NCI-H1092 treated with DMSO at 0.1 percent for 48 hours (cell line): ENCODE measurements at regions not wholly inside any gene's neighbourhood (a gene's known extent, or its start where the extent isn't known, plus 50 kb on each side); places are given as distances from the start of the nearest gene placed in this dataset.
A peak's percentile ranks its signal among the peaks of the same experiment; 100 is the strongest.
"Not testable (repeated sequence)": the region's sequence is repeated elsewhere in the genome, so short reads cannot be mapped to it uniquely, and the experiment has no call there.

Experiments
- DNase-seq: peaks from one replicate; lab custom pipeline; 2025; lab: John Stamatoyannopoulos, UW

DNA sequence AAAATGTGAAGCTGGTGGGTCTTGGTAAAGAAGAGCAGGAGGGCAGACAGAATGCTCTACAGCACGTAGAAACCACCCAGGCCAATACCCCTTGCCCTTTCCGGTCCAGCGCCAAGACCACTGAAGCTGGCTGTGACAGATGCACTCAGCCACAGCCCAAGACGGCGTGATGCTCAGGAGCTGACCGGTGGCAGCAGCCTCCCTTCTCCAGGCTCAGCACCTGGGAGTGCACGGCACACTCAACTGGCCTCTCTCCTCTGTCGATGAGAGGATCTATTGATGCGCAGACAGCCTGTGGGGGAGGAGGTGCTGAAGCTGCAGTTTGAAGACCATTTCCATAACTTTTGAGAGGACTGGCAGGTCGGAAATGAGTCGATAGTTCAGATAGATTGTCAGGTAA is 141.0 kb upstream of the MYT1L start:
- no peak for DNase-seq

GRCh38 chr2:2466534-2466933 is 135.5 kb upstream of the MYT1L start:
- DNase-seq, result no peak

- DNase-seq, result peak; percentile 14
These were observed 133.6 kb upstream of the MYT1L start for GRCh38 chr2:2464643-2465042.

DNA sequence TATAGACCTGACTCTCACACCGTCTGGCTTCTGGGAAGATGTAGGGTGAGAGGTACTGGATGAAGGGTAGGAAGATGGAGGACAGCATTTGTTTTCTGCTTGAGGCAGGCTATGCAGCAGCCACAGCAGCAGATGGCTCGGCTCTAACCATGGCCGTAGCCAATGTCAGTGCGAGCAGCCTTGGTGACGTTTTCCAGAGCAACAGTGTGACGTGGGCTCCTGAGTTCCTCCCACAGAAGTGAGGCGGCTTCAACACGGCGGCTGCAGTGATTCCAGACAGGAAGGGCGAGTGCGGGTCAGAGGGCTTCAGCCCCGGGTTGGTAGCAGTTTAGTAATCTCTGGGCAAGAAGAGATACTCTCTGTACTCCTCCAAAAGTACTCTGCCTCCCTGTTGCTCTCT is 133.0 kb upstream of the MYT1L start:
- DNase-seq, result no peak

- no peak for DNase-seq
These were observed 125.6 kb upstream of the MYT1L start for GRCh38 chr2:2456721-2457120.

DNA sequence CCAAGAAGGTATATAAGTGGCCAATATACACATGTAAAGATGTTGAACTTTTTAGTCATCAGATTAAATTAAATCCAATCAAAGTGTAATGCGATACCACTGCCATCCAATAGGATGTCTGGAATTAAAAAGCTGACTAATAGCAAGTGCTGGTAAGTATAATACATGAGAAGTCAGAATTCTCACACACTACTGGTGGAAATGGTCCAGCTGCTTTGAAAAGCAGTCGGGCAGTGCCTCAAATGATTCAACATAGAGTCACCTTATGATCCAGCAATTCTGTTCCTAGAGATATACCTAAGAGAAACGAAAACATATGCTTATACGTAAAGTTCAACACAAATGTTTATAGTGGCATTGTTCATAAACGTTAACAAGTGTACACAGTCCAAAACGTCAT is 124.1 kb upstream of the MYT1L start:
- no peak for DNase-seq

DNA sequence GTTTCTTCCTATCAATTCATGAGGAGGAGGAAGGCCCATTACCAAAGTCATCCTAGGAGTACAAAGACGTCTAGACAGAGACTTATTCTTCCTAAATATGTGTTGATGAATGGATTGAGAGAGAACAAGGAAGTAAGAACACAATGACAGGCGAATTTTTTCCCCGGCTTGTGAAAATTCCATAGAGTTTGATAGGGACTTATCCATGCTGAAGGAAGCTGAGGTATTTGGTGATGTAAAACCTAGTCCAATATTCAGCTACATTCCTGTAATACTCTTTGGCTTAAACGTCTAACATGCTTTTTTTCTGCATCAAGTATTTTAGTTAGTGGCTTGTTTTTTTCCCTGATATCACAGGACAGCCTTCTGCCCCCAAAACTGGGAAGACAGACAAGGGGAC is 121.9 kb upstream of the MYT1L start:
- no peak for DNase-seq

- DNase-seq, result not testable (repeated sequence)
These were observed 120.2 kb upstream of the MYT1L start for GRCh38 chr2:2451275-2451674.

DNA sequence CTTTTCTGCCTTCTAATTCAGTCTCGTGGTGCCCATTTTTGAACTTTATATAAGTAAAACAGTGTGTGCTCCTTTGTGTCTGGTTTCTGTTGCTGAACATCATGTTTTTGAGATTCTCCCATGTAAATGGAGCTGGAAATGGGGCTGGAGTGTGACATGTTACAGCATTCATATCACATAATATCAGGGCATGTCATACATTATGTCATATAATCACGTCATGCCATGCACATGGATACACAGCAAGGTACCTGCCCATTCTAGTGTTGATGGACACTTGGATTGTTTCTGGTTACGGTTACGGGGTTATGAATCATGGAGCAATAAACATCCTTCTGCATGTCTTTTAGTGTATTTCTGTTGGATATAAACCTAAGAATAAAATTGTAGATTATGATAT is 117.1 kb upstream of the MYT1L start:
- DNase-seq, result no peak

DNA sequence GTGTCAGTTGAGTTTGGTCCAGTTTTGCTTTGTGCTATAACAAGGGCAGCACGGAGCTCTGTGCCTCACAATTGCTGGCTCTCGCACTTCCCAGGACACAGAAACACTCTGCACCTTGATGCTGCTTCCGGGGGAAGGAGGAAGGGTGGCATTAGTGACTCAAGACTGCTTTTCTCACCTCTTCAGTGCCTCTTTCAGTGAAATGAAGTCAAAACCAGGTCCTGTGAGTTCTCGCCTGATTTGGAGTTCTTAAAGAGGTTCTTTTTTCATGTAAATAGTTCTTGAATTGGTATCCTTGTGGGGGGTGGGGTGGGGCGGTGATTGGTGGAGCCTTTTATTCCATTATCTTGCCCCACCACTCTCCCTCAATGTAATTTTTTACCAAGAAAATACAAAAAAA is 91.5 kb upstream of the MYT1L start:
- no peak for DNase-seq

DNA sequence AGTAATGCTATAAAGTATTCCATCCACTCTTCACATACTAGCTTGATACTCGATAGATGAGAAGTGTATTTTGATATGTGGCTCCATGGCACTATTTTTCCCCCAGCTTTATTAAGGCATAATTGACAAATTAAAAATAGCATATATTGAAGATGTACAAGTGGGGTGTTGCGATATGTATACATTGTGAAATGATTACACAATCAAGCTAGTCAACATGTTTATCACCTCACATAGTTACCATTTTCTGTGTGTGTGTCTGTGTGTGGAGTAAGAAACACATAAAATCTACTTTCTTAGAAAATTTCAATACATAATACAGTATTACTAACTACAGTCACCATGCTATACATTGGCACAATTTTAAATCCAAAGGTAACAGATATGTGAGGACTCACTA is 82.5 kb upstream of the MYT1L start:
- no peak for DNase-seq

DNA sequence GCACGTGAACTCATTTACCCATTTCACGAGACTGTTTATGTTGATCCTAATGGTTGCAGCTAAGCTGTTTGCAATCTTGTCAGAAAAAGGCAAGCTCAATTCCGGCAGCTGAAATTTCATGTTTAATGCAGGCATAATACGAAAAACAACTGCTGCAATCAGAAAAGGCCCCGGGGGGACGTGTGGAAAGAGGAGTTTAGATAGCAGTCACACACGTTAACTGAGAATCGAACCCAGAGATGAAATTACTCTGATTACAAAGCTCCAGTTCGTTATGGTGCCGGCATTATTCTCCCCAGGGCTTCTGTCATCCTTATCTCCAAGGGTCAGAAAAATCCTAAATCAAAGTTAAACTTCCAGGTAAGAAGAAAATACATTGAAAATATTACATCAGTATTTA is 79.9 kb upstream of the MYT1L start:
- DNase-seq, result no peak

- DNase-seq, result no peak
These were observed 78.4 kb upstream of the MYT1L start for GRCh38 chr2:2409481-2409880.

GRCh38 chr2:2405780-2406179 is 74.7 kb upstream of the MYT1L start:
- DNase-seq, result no peak

GRCh38 chr2:2400286-2401038 is 69.4 kb upstream of the MYT1L start:
- no peak for DNase-seq

DNA sequence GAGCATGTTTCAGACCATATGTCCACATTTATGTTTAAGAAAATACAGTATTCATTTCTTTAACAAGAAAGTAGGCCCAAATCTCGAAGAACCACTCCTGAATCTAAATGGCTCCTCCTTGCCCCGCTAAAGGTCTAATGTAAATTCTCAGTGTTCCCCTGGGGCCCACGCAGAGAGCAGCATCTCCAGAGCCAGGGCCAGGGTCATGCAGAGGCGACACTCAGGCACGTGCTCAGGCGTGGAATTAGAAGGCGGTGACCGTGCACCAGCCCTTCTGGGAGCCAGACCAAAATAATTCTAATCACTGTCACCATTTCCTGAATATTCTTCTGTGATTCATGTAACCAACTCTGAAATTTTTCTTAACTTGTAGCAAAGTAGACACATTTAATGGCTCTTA is 68.3 kb upstream of the MYT1L start:
- no peak for DNase-seq

GRCh38 chr2:2392332-2392731 is 61.3 kb upstream of the MYT1L start:
- DNase-seq, result no peak

GRCh38 chr2:2389215-2389614 is 58.1 kb upstream of the MYT1L start:
- DNase-seq, result no peak
